Uterus (tissue), 2 donors: ENCODE measurements at regions not wholly inside any gene's neighbourhood (a gene's known extent, or its start where the extent isn't known, plus 50 kb on each side); places are given as distances from the start of the nearest gene placed in this dataset.

Experiments used
- POLR2A ChIP-seq, 2 donors: fragments of 450-650 bp; IDR thresholded peaks; one replicate each; pipeline ENCODE4 v1.6.1; 2016; ENCODE audit warnings: antibody characterized with exemption in 2 of 2, mild to moderate bottlenecking in 1 of 2, moderate library complexity in 1 of 2
- TF ChIP-seq, protein P1 (sequence below), 4 experiments: fragments of 200-600 bp in 2 of 4; fragments of 450-650 bp in 2 of 4; sonication (generic) in 2 of 4; IDR thresholded peaks; one replicate each; pipeline ENCODE4 v1.5.1; 2016 to 2019; ENCODE audit warnings: antibody characterized with exemption in 4 of 4, mild to moderate bottlenecking in 2 of 4, moderate library complexity in 1 of 4

GRCh38 chr9:90958328-90958727 is 156.7 kb downstream of the SYK start:
- no peak for TF ChIP-seq POLR2A (IDR thresholded peaks at IDR 0.05)
- TF ChIP-seq, protein P1, sequence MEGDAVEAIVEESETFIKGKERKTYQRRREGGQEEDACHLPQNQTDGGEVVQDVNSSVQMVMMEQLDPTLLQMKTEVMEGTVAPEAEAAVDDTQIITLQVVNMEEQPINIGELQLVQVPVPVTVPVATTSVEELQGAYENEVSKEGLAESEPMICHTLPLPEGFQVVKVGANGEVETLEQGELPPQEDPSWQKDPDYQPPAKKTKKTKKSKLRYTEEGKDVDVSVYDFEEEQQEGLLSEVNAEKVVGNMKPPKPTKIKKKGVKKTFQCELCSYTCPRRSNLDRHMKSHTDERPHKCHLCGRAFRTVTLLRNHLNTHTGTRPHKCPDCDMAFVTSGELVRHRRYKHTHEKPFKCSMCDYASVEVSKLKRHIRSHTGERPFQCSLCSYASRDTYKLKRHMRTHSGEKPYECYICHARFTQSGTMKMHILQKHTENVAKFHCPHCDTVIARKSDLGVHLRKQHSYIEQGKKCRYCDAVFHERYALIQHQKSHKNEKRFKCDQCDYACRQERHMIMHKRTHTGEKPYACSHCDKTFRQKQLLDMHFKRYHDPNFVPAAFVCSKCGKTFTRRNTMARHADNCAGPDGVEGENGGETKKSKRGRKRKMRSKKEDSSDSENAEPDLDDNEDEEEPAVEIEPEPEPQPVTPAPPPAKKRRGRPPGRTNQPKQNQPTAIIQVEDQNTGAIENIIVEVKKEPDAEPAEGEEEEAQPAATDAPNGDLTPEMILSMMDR (IDR thresholded peaks at IDR 0.05): no peak
